C4-2B (cell line): ENCODE measurements at regions not wholly inside any gene's neighbourhood (a gene's known extent, or its start where the extent isn't known, plus 50 kb on each side); places are given as distances from the start of the nearest gene placed in this dataset.

Experiments
- ZFX ChIP-seq: fragments of 450-650 bp; IDR thresholded peaks from 2 replicates; pipeline ENCODE4 v1.6.1; 2017
- TF ChIP-seq, protein P1 (sequence below): fragments of 450-650 bp; conservative IDR thresholded peaks from 2 replicates; pipeline ENCODE4 v1.5.1; 2017; ENCODE audit warnings: mild to moderate bottlenecking

DNA sequence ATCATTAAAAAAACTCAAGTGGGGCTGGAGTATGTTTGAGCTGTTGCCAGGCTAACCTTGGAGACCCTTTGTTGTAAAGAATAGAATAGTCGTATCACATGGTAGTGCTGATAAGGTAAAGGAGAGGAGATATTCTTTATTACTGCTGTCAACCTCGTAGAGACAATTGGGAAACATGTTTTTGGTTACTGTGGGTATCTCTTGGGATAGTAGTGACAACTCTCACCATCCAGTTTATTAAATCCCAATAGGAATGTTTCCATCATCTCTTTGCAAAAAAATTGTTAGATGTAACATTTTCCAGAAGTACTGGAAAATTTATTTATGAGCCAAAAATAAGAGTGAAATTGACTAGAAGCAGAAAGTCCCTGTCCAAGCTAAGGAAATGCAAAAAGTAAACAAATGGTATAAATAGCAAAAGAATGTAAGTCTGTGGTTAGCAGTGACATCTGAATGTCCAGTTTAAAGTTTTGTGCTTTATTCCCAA, 829.3 kb upstream of the CITED2 start:
- TF ChIP-seq, protein P1, sequence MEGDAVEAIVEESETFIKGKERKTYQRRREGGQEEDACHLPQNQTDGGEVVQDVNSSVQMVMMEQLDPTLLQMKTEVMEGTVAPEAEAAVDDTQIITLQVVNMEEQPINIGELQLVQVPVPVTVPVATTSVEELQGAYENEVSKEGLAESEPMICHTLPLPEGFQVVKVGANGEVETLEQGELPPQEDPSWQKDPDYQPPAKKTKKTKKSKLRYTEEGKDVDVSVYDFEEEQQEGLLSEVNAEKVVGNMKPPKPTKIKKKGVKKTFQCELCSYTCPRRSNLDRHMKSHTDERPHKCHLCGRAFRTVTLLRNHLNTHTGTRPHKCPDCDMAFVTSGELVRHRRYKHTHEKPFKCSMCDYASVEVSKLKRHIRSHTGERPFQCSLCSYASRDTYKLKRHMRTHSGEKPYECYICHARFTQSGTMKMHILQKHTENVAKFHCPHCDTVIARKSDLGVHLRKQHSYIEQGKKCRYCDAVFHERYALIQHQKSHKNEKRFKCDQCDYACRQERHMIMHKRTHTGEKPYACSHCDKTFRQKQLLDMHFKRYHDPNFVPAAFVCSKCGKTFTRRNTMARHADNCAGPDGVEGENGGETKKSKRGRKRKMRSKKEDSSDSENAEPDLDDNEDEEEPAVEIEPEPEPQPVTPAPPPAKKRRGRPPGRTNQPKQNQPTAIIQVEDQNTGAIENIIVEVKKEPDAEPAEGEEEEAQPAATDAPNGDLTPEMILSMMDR, result no peak
- no peak for TF ChIP-seq ZFX
